IPS-NIHi7 (cell line): ENCODE measurements at regions not wholly inside any gene's neighbourhood (a gene's known extent, or its start where the extent isn't known, plus 50 kb on each side); places are given as distances from the start of the nearest gene placed in this dataset.
"Not testable (repeated sequence)": the region's sequence is repeated elsewhere in the genome, so short reads cannot be mapped to it uniquely, and the experiment has no call there.

Experiments used
- DNase-seq: peaks from one replicate; pipeline ENCODE4 v3.0.0; 2012; ENCODE audit warnings: mixed read lengths; ENCODE audit errors: extremely low spot score

- no peak for DNase-seq
Measured at GRCh38 chr6:130494729-130495128, 128.9 kb downstream of the TMEM200A start.

- DNase-seq, result no peak
Measured at GRCh38 chr6:130500693-130501092, 134.9 kb downstream of the TMEM200A start.

- DNase-seq, result no peak
Measured at GRCh38 chr6:130503146-130503545, 137.3 kb downstream of the TMEM200A start.

- no peak for DNase-seq
Measured at GRCh38 chr6:130505808-130506598, 140.2 kb downstream of the TMEM200A start.

GRCh38 chr6:130507005-130507665 lies 141.3 kb downstream of the TMEM200A start:
- DNase-seq, result not testable (repeated sequence)

- DNase-seq, result no peak
Measured at GRCh38 chr6:130507666-130508028, 141.8 kb downstream of the TMEM200A start.

- DNase-seq, result no peak
Measured at GRCh38 chr6:130513770-130514169, 148.0 kb downstream of the TMEM200A start.

- DNase-seq, result no peak
Measured at GRCh38 chr6:130514712-130515111, 148.9 kb downstream of the TMEM200A start.

- no peak for DNase-seq
Measured at GRCh38 chr6:130515306-130515705, 149.5 kb downstream of the TMEM200A start.

GRCh38 chr6:130516604-130517003 lies 150.8 kb downstream of the TMEM200A start:
- DNase-seq, result no peak

GRCh38 chr6:130517444-130517931 lies 151.7 kb downstream of the TMEM200A start:
- DNase-seq, result no peak

GRCh38 chr6:130518588-130518987 lies 152.8 kb downstream of the TMEM200A start:
- no peak for DNase-seq

- DNase-seq, result no peak
Measured at GRCh38 chr6:130520221-130520620, 154.4 kb downstream of the TMEM200A start.

- no peak for DNase-seq
Measured at GRCh38 chr6:130520801-130521200, 155.0 kb downstream of the TMEM200A start.

GRCh38 chr6:130524552-130524951 lies 158.7 kb downstream of the TMEM200A start:
- DNase-seq, result no peak

- no peak for DNase-seq
Measured at GRCh38 chr6:130525408-130525807, 159.6 kb downstream of the TMEM200A start.

- DNase-seq, result no peak
Measured at GRCh38 chr6:130526466-130526865, 160.6 kb downstream of the TMEM200A start.

- DNase-seq, result no peak
Measured at GRCh38 chr6:130527173-130527572, 161.4 kb downstream of the TMEM200A start.

- no peak for DNase-seq
Measured at GRCh38 chr6:130529569-130530149, 163.8 kb downstream of the TMEM200A start.

GRCh38 chr6:130534627-130535026 lies 168.8 kb downstream of the TMEM200A start:
- DNase-seq, result no peak

GRCh38 chr6:130535242-130535641 lies 169.4 kb downstream of the TMEM200A start:
- no peak for DNase-seq

GRCh38 chr6:130537447-130537846 lies 171.6 kb downstream of the TMEM200A start:
- no peak for DNase-seq

GRCh38 chr6:130547723-130548122 lies 181.9 kb downstream of the TMEM200A start:
- DNase-seq, result no peak
